T1000 (cell line): ENCODE measurements at regions not wholly inside any gene's neighbourhood (a gene's known extent, or its start where the extent isn't known, plus 50 kb on each side); places are given as distances from the start of the nearest gene placed in this dataset.
"Not testable (repeated sequence)": the region's sequence is repeated elsewhere in the genome, so short reads cannot be mapped to it uniquely, and the experiment has no call there.

Source experiments
- DNase-seq: peaks from one replicate; lab custom pipeline; 2025; ENCODE audit warnings: mixed read lengths; lab: John Stamatoyannopoulos, UW

- not testable (repeated sequence) for DNase-seq
Observed at GRCh38 chrY:3974362-3974761, 395.5 kb downstream of the TGIF2LY start.

- not testable (repeated sequence) for DNase-seq
Observed at GRCh38 chrY:3974983-3975382, 396.1 kb downstream of the TGIF2LY start.

GRCh38 chrY:3980812-3981211, 401.9 kb downstream of the TGIF2LY start:
- DNase-seq, result peak; percentile 6

GRCh38 chrY:3981817-3982216, 402.9 kb downstream of the TGIF2LY start:
- DNase-seq, result peak; percentile 1
